Type B pancreatic cell (in vitro differentiated cells): ENCODE measurements at regions not wholly inside any gene's neighbourhood (a gene's known extent, or its start where the extent isn't known, plus 50 kb on each side); places are given as distances from the start of the nearest gene placed in this dataset.

Experiments used
- DNase-seq: peaks from one replicate; pipeline ENCODE4 v3.0.0; 2021; ENCODE audit warnings: mixed read lengths; ENCODE audit not compliant: unreplicated experiment; ENCODE audit errors: extremely low spot score
- H3K27ac Mint-ChIP-seq: 2 replicates; pipeline ENCODE4 v1.8.0; 2021; ENCODE audit warnings: mild to moderate bottlenecking, mixed read lengths
- H3K27me3 Mint-ChIP-seq: 2 replicates; pipeline ENCODE4 v1.8.0; 2021; ENCODE audit warnings: mixed read lengths
- H3K36me3 Mint-ChIP-seq: 2 replicates; pipeline ENCODE4 v1.8.0; 2021; ENCODE audit warnings: mixed read lengths
- H3K4me1 Mint-ChIP-seq: one replicate; pipeline ENCODE4 v1.8.0; 2021; ENCODE audit warnings: mixed read lengths; ENCODE audit not compliant: unreplicated experiment
- H3K4me3 Mint-ChIP-seq: 2 replicates; pipeline ENCODE4 v1.8.0; 2021; ENCODE audit warnings: mild to moderate bottlenecking, mixed read lengths
- H3K9me3 Mint-ChIP-seq: 2 replicates; pipeline ENCODE4 v1.8.0; 2021; ENCODE audit warnings: mixed read lengths
- TF ChIP-seq, protein P1 (sequence below): fragments of 200-600 bp; sonication (generic); conservative IDR thresholded peaks from 2 replicates; pipeline ENCODE4 v1.5.0; 2021; ENCODE audit warnings: antibody characterized with exemption, mild to moderate bottlenecking

DNA sequence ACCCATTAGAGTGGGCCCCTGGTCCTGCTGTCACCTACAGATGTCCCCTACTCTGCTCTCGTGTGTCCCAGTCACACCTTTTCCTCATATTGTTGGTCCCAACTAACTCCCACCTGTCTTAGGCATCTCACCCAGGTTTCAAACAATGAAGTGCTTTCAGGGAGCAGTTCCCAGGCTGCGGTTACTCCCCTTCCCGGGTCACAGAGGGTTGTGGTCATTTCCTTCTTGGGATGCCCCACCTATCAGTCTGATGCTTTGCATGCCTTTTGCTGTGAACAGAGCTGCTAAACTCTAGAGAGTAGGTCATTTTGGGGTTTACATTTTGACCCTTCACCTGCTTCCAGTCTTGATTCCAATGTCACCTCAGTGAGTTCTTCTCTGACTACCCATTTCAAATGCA is 181.6 kb downstream of the CDC5L start:
- H3K4me1 Mint-ChIP-seq, result peaks cover 6% of the 10 kb centered on the region
- TF ChIP-seq, protein P1, sequence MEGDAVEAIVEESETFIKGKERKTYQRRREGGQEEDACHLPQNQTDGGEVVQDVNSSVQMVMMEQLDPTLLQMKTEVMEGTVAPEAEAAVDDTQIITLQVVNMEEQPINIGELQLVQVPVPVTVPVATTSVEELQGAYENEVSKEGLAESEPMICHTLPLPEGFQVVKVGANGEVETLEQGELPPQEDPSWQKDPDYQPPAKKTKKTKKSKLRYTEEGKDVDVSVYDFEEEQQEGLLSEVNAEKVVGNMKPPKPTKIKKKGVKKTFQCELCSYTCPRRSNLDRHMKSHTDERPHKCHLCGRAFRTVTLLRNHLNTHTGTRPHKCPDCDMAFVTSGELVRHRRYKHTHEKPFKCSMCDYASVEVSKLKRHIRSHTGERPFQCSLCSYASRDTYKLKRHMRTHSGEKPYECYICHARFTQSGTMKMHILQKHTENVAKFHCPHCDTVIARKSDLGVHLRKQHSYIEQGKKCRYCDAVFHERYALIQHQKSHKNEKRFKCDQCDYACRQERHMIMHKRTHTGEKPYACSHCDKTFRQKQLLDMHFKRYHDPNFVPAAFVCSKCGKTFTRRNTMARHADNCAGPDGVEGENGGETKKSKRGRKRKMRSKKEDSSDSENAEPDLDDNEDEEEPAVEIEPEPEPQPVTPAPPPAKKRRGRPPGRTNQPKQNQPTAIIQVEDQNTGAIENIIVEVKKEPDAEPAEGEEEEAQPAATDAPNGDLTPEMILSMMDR, result no peak
- H3K9me3 Mint-ChIP-seq, result peaks cover 4% of the 10 kb centered on the region
- no peak overlapping the region for H3K27ac Mint-ChIP-seq
- no peaks in the 10 kb centered on the region for H3K36me3 Mint-ChIP-seq
- peaks cover 47% of the 10 kb centered on the region for H3K27me3 Mint-ChIP-seq
- no peak overlapping the region for H3K4me3 Mint-ChIP-seq
- DNase-seq, result no peak

- Mint-ChIP-seq H3K9me3 (peaks cover 4% of the 10 kb centered on the region), H3K4me3 (no peak overlapping the region), H3K27ac (no peak overlapping the region), H3K4me1 (peaks cover 6% of the 10 kb centered on the region), H3K27me3 (peaks cover 40% of the 10 kb centered on the region), H3K36me3 (no peaks in the 10 kb centered on the region)
- peak; percentile 44 for DNase-seq
- TF ChIP-seq, protein P1, result no peak
Measured at GRCh38 chr6:44569931-44570385, 182.5 kb downstream of the CDC5L start.

- TF ChIP-seq, protein P1, result no peak
- H3K27ac Mint-ChIP-seq, result no peak overlapping the region
- H3K4me3 Mint-ChIP-seq, result no peak overlapping the region
- H3K4me1 Mint-ChIP-seq, result peaks cover 6% of the 10 kb centered on the region
- H3K9me3 Mint-ChIP-seq, result peaks cover 4% of the 10 kb centered on the region
- no peaks in the 10 kb centered on the region for H3K36me3 Mint-ChIP-seq
- no peak for DNase-seq
- H3K27me3 Mint-ChIP-seq, result peaks cover 35% of the 10 kb centered on the region
Measured at GRCh38 chr6:44571510-44571909, 184.0 kb downstream of the CDC5L start.

DNA sequence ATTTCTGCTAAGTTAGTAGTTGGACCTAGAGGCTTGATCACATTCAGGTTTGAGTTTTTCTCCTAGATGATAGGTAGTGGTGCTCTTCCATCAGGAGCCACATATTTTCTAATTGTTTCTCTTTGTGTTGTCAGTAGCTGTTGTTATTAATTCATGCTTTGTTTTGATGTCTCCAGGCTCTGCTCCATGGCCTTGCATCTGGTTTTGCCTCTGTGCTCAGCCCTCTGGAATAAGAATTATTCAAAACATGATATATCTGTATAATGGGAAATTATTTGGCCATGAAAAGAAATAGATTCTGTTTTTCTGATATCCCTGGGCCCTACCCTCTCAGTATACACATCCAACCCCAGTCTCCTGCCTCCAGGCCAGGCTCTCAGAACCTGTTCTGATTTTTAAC is 184.8 kb downstream of the CDC5L start:
- Mint-ChIP-seq H3K27me3 (peaks cover 27% of the 10 kb centered on the region), H3K27ac (no peak overlapping the region), H3K4me1 (peaks cover 6% of the 10 kb centered on the region), H3K36me3 (no peaks in the 10 kb centered on the region), H3K4me3 (no peak overlapping the region), H3K9me3 (peaks cover 4% of the 10 kb centered on the region)
- TF ChIP-seq, protein P1, result no peak
- DNase-seq, result no peak

GRCh38 chr6:44575644-44576043 is 188.1 kb downstream of the CDC5L start:
- Mint-ChIP-seq H3K9me3 (peaks cover 4% of the 10 kb centered on the region), H3K27me3 (peaks cover 10% of the 10 kb centered on the region), H3K36me3 (no peaks in the 10 kb centered on the region), H3K4me3 (no peak overlapping the region), H3K4me1 (no peaks in the 10 kb centered on the region), H3K27ac (no peak overlapping the region)
- DNase-seq, result no peak
- TF ChIP-seq, protein P1, result no peak

DNA sequence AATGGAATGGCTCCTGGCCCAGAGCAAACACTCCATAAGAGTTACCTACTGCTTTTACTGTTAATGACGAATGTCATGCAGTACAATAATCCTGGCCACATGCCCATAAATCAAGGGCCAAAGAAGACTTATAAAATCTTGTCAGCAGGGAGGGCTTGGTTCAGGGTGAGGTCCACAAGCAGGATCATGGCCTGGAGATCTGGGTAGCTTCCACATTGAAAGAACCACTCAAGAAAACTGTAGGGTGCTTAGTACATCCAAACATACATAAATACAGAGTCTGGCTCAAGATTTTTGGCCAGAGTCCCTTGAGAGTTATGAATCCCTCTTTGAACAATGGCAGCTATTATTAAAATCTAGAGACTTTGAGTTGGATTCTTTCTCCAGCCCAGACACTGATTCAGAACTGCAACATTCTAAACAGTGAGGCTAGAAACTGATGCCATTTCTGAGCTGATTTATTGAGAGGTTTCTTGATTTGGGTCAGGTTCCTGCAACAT is 188.7 kb downstream of the CDC5L start:
- no peak for DNase-seq

More for the DNA sequence above, 188.7 kb downstream of the CDC5L start:
- Mint-ChIP-seq H3K27ac (no peak overlapping the region), H3K4me3 (no peak overlapping the region), H3K9me3 (peaks cover 4% of the 10 kb centered on the region), H3K36me3 (no peaks in the 10 kb centered on the region), H3K27me3 (peaks cover 10% of the 10 kb centered on the region), H3K4me1 (no peaks in the 10 kb centered on the region)
- TF ChIP-seq, protein P1, result no peak
